GM19035 (cell line): ENCODE measurements at regions not wholly inside any gene's neighbourhood (a gene's known extent, or its start where the extent isn't known, plus 50 kb on each side); places are given as distances from the start of the nearest gene placed in this dataset.
"Not testable (repeated sequence)": the region's sequence is repeated elsewhere in the genome, so short reads cannot be mapped to it uniquely, and the experiment has no call there.

Experiments
- ATAC-seq: cut with Tn5 transposase; IDR thresholded peaks from one replicate; pipeline ENCODE4 v1.9.1; 2021; ENCODE audit not compliant: unreplicated experiment

DNA sequence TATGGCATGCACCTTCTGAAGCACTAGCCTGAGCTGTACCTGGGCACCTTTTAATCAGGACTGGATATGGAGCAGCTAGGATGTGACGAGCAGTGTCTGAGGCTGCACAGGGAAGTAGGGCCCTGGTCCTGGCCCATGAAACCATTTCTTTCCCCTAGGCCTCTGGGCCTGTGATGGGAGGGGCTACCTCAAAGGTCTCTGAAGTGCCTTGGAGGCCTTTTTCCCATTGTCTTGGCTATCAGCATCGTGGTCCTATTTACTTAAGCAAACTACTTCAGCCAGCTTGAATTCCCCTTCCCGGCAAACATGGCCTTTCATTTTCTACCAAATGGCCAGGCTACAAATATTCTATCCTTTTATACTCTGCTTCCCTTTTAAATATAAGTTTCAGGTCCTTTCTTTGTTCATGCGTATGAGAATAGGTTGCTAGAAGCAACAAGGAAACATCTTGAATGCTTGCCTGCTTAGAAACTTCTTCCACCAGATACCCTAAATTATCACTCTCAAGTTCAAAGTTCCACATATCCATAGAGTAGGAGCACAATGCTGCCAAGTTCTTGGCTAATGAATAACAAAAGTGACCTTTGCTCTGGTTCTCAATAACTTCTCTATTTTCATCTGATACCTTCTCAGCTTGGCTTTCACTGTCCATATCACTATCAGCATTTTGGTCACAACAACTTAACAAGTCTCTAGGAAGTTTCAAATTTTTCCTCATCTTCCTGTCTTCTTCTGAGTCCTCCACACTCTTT lies 673.1 kb downstream of the HTR1B start:
- ATAC-seq, result no peak

DNA sequence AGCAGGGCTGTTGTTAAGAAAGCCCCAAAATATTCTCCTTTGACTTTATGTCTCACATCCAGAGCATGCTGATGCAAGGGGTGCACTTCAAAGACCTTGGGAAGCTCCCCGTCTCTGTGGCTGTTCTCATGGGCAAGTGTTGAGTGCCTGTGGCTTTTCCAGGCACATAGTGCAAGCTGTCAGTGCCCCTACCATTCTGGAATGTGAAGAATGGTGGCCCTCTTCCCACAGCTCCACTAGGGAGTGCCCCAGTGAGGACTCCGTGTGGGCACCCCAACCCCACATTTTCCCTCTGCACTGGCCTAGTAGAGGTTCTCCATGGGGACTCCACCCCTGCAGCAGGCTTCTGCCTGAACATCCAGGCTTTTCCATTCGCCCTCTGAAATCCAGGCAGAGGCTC lies 673.7 kb downstream of the HTR1B start:
- ATAC-seq, result no peak

DNA sequence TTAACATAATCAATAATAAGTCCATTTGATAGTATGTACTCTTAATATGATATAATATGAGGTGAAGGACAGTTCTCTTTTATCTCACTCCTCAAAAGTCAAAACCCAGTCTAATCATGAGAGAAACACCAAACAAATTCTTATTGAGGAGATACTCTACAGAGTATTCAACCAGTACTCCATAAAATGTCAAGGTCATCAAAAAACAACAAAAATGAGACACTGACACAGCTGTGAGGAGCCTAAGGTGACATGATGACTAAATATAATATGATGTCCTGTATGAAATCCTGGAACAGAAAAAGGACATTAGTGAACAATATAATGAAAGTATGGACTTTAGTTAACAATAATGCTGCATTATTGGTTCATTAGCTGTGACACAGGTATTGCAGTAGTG lies 675.1 kb downstream of the HTR1B start:
- no peak for ATAC-seq

DNA sequence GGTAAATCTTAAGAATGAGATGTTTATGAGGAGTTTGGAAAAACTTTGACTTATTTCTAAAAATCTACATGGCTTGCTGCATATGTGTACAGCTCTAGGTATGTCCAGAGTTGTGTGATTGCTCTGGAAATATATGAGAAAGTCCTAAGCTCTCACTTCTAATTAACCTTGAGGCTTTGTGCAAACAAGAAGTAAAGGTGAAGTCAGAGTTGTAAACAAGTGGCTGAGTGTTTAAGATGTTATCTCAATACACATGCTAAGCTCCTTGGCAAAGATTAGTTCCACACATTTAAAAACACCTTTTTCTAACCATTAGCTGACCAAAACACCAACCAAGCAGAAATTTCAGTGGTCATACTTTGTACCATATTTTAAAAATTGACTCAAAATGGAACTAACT lies 684.2 kb downstream of the HTR1B start:
- no peak for ATAC-seq

DNA sequence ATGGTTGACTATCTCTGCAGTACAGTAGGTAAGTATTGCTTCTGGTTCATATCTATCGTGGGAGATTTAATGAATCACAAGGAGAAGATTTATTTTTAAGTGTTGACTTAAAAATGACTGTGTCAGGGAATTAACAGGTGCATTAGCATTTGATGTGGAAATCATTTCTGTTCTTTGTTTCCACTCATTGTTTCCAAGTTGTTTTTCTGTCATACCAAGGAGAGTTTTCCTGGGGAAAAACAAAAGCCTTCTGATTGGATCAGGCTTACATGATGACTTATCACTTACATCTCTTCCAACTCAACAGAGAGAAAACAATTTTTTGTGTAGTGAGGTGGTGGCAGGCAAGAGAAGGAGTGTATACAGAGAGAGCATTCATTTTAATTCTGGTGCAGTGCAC lies 686.4 kb downstream of the HTR1B start:
- ATAC-seq, result no peak

DNA sequence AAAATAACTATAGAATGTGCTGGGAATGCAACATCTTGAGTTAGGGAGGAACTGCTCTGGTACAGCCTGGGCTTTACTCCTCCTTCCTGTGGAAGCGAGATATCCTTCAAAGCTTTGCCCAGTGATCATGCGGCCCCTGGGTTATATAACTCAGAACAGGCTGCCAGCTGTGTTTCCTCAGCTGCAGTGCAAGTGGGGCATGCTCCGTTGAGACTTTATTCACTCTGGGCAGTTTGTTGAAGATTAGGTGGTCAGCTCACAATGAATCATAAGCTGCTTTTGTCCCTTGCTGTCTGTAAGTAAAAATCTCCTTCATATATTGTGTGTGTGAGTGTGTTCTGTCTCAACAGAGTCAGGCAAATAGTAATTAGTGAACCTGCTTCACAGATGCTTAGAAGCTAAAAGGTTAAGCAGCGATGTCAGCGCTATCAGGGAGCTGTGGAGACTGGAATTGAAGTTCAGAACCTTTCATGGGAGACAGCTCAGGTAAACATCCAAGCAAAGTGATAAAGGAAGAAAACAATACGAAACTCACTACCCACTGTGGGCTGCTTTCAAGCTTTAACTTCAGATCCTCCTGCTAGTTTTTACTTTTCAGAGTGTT lies 688.4 kb downstream of the HTR1B start:
- no peak for ATAC-seq

DNA sequence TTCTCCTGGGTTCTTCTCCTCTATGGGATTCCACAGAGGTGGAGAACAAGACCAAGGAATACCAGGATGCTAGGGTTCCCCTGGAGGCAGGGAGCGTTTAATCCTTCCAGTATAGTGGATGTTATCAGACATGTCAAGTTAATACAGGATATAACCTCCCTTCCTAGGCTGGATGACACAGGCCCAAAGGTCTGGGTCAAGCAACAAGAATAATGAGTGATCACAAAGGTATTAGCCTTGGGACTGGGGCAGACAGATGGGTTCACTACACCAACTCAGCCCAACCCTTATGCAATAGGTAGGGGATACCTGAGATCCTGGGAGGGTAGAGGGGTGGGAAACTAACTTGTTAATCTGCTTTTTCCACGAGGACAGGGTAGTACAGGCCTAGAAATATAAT lies 690.3 kb downstream of the HTR1B start:
- ATAC-seq, result no peak

DNA sequence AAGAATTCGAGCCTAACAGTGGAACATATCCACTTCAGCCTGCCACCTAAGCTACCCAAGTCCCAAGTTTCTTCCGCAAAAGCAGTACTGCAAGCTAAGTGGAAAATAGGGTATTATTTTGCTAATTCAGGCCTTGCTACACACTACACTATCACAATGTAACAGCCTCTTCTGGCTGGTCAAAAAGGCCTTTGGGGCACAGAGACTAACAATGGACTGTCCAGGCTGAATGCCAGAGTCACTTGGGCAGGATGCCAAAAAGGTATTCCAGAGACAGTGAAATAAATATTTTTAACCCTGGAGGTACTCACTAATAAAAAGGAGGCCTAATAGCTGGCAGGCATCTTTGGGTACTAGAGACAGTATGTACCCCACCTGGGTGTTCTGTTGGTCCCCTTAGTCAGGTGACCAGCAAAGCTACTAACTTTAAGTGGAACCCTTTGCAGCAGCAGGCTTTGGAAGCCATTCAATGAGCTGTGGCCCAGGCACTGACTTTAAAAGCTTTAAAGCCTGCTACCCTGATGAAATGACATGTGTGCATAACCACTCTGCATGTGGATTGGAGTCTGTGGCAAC lies 692.1 kb downstream of the HTR1B start:
- ATAC-seq, result no peak

DNA sequence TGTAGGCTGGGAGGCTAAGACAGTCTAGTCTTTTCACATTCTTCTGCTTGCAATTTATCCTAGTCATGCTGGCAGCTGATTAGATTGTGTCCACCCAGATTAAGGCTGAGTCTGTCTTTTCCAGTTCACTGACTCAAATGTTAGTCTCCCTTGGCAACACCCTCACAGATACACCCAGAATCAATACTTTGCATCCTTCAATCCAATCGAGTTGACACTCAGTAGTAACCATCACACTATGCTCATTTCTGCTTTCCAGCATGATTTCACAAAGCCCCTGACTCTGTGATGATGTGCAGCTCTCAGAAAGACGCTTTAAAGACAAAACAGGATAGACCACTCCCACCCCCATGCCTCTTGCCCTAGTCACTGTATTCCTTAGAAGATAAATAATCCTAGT lies 693.0 kb downstream of the HTR1B start:
- no peak for ATAC-seq

DNA sequence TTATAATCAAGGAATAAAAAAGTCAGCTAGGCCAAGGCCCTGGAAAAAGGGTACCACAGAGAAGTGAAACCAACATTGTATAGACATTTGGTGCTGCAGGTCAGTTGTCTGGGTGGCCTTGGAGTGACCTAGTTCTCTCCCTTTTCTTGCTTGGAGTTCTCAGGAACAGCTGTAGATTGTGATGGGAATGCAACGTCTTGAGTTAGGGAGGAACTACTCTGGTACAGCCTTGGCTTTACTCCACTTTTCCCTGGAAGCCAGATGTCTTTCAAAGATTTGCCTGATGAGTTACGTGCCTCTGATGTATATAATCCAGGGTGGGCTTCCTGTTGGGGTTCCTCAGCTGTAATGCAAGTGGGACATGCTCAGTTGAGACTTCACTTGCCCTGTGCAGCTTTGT lies 694.7 kb downstream of the HTR1B start:
- no peak for ATAC-seq

DNA sequence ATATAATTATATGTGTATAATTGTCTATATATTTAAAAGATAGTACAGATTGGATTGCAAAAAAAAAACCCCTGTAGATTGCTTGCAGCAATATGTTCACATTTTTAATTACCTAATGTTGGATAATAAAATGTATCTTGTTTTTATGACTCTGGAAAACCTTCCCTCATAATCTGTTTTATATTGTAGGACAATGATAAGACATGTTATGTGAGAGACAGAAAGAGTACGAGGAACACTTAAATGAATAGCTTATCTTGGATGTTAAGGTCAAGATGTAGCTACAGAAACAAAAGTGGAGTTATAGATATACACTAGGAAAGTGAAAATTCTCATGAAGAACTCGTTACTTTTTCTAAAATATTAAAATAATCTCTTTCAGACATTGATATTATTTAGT lies 691.6 kb upstream of the IMPG1 start:
- ATAC-seq, result no peak

DNA sequence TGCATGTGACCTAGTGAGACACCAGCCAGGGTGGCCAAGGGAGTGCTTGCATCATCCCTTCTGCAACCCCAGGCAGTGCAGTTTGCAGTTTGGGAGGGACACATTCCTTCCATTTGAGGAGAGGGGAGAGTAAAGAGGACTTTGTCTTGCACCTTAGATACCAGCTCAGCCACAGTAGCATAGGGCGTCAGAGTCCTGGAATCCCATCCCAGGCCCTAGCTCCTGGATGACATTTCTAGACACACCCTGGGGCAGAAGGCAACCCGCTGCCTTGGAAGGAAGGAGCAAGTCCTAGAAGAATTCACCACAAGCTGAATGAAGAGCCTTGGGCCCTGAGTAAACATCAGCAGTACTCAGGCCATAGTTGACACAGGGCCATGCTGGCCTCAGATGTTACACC lies 680.4 kb upstream of the IMPG1 start:
- no peak for ATAC-seq

DNA sequence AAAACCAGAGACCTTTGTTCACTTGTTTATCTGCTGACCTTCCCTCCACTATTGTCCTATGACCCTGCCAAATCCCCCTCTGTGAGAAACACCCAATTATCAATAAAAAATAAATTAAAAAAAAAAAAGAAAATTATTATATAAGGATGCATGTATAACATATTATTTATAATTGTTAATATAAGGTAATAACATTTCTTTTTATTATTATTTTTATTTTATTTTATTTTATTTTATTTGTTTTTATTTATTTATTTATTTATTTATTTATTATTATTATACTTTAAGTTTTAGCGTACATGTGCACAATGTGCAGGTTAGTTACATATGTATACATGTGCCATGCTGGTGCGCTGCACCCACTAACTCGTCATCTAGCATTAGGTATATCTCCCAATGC lies 672.9 kb upstream of the IMPG1 start:
- ATAC-seq, result not testable (repeated sequence)

DNA sequence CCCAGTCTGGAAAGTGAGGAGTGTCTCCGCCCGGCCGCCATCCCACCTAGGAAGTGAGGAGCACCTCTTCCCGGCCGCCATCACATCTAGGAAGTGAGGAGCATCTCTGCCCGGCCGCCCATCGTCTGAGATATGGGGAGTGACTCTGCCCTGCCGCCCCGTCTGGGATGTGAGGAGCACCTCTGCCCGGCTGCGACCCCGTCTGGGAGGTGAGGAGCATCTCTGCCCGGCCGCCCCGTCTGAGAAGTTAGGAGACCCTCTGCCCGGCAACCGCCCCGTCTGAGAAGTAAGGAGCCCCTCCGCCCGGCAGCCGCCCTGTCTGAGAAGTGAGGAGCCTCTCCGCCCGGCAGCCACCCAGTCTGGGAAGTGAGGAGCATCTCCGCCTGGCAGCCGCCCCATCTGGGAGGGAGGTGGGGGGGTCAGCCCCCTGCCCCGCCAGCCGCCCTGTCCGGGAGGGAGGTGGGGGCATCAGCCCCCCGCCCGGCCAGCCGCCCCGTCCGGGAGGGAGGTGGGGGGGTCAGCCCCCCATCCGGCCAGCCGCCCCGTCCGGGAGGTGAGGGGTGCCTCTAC lies 671.8 kb upstream of the IMPG1 start:
- not testable (repeated sequence) for ATAC-seq

DNA sequence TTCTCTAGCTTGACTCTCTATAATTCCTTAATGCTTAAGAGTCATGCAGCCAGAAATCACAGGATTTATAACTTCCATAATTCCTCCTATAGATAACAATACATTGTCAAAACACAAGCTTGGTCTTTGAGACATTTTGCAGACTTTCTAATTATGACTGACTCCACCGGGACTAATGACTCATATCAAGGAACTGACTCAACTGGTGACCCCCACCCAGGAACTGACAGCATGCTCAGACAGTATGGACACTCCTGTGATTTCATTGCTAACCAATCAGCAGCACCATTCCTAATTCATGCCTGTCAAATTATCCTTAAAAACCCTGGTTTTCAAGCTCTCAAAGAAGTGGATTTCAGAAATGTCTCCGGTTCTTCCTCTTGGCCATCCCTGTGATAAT lies 670.5 kb upstream of the IMPG1 start:
- ATAC-seq, result no peak

DNA sequence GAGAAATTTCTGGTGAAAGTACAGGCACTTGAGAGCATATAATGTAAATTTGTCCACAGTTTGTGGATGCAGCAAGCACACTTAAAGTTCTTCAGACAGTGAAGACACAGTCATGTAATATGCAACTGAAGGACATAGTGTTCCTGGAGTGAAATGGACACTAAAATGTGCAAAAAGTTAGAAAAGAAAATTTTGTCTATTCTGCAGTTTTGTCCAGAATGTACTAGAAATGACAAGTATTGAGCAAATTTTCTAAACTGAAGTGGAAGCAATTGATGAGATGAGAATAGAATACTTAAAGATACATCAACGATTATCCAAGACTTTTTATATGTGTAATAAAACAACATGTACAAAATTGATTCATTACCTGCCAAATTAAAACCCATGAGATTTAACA lies 647.0 kb upstream of the IMPG1 start:
- no peak for ATAC-seq

DNA sequence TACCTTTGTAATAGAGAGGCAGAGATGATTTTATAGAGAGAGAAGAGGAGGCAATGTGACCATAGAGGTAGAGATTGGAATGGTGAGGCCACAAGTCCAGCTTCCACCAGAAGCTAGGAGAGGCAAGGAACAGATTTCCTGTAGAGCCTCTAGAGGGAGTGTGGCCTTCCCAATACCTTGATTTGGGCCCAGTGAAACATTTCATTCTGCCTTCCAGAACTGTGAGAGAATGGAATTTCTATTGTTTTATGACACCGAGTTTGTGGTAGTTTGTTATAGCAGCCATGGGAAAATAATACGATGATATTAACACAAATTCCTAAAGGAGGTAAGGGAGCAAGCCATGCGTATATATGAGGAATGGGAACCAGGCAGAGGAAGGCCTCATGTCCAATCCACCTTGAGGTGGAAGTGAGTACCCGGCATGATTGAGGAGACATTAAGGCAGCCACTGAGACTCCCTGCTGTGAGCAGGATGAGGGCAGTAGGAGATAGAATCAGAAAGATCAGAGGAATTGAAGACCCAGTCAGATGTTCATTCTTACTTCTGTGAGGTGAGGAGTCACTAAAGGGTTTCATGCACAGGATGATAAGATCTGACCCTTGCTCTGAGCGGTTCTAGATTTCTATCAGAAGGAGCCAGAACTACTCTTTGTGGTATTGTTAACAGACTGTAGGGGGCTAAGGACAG lies 636.3 kb upstream of the IMPG1 start:
- ATAC-seq, result no peak

DNA sequence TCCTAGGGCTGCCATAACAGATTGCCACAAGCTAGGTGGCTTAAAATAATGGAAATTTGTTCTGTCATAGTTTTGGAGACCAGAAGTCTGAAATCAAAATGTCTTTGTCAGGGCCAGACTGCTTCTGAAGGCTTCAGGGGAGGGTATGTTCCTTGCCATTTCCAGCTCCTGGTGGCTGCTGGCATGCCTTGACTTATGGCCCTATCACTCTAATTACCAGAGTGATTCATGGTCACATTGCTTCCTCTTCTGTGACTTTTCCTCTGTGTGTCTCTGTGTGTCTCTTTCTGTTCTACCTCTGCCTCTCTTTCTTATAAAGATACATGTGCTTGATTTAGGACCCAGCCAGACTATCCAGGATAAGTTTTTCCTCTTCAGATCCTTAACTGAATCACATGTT lies 635.2 kb upstream of the IMPG1 start:
- no peak for ATAC-seq

DNA sequence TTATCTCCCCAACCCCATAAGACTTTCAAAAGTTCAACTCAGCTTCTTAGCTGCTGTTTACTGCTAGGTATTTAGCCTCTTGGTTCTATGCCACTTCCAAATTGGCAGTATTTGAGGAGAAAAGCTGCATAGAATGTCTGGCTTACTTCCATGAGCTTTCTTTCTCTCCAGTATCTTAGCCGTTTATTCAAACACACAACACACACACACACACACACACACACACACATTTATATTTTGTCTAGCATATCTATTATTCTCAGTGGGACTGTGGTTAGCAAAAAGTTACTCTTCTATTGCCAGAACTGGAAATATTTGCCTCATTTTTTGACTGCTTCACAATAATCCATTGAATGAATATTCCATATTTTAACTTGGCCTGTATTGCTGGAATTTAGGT lies 634.2 kb upstream of the IMPG1 start:
- ATAC-seq, result no peak

DNA sequence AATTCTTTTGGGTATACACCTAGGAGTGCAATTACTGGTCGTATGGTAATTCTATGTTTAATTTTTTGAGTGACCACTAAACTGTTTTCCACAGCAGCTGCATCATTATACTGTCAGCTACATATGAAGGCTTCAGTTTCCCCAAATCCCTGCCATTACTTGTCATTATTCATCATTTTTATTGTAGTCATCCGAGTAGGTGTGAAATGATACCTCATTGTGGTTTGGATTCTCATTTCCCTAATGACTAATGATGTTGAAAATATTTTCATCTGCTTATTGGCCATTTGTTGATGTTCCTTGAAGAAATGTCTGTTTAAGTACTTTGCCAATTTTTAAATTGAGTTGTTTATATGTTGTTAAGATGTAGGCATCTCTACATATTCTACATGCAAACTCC lies 633.6 kb upstream of the IMPG1 start:
- ATAC-seq, result no peak

DNA sequence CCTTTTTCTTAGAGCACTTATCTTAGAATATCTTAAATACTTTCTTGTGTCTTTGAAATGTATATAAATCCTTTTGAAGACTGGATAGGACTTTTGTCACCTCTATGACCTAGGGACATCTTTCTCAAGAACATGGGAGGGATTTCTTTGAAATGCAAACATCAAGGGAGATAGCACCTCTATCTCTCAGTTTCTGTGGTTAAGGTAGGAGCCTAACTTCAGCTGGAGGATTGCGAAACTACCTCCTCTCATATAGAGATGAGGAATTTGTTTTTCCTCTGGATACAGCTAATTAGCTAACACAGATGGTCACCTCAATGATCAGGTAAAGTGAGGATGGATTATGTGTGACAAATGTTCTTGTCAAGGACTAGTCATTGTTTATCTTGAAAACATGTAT lies 631.3 kb upstream of the IMPG1 start:
- ATAC-seq, result no peak

DNA sequence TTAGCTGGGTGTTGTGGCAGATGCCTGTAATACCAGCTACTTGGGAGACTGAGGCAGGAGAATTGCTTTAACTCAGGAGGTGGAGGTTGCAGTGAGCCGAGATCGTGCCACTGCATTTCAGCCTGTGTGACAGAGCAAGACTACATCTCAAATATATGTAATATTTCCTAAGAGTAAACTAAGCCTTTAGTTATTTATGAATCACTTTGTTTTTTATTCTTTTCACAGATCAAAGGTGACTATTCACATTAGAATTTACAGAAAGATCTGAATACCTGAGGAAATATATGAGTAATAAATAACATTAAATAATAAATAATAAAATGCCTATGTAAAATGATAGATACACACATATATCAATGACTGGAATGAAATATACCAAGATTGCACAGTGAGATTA lies 630.8 kb upstream of the IMPG1 start:
- ATAC-seq, result no peak
